Lung (tissue), 11 donors: ENCODE measurements at regions not wholly inside any gene's neighbourhood (a gene's known extent, or its start where the extent isn't known, plus 50 kb on each side); places are given as distances from the start of the nearest gene placed in this dataset.

Experiments
- ATAC-seq: fragments of 200-7000 bp; cut with Tn5 transposase; one replicate; pipeline ENCODE4 v1.9.1; 2020; ENCODE audit warnings: moderate number of reproducible peaks; ENCODE audit not compliant: insufficient read depth, low FRiP score
- DNase-seq, 3 donors: peaks; one replicate each; pipeline ENCODE4 v3.0.0-alpha.2; 2013 to 2017
- H3K27ac ChIP-seq, 2 donors: one replicate each; pipeline ENCODE4 v1.5.1; 2013; ENCODE audit warnings: mild to moderate bottlenecking in 2 of 2, moderate library complexity in 2 of 2, control low read depth in 1 of 2, inconsistent platforms in 1 of 2, low read depth in 1 of 2, low read length in 1 of 2
- H3K27me3 ChIP-seq, 3 donors: one replicate each; pipeline ENCODE4 v1.5.1; 2013; ENCODE audit warnings: low read length in 2 of 3; ENCODE audit not compliant: control insufficient read depth in 3 of 3, insufficient read depth in 3 of 3
- H3K36me3 ChIP-seq, 4 donors: one replicate each; pipeline ENCODE4 v1.5.1; 2013; ENCODE audit warnings: low read length in 4 of 4, mild to moderate bottlenecking in 1 of 4, moderate library complexity in 1 of 4; ENCODE audit not compliant: control insufficient read depth in 4 of 4, insufficient read depth in 4 of 4
- H3K4me1 ChIP-seq, 5 donors: one replicate each; pipeline ENCODE4 v1.5.1; 2013; ENCODE audit warnings: low read length in 5 of 5, mild to moderate bottlenecking in 2 of 5, moderate library complexity in 1 of 5; ENCODE audit not compliant: control insufficient read depth in 5 of 5, insufficient read depth in 5 of 5
- H3K4me3 ChIP-seq: one replicate; pipeline ENCODE4 v1.5.1; 2013; ENCODE audit warnings: mild to moderate bottlenecking, control low read depth, moderate library complexity
- H3K9ac ChIP-seq, 2 donors: one replicate each; pipeline ENCODE4 v1.5.1; 2013; ENCODE audit warnings: low read length in 2 of 2, control low read depth in 1 of 2; ENCODE audit not compliant: insufficient read depth in 1 of 2
- H3K9me3 ChIP-seq, 4 donors: one replicate each; pipeline ENCODE4 v1.5.1; 2013; ENCODE audit warnings: low read length in 3 of 4, mild to moderate bottlenecking in 1 of 4, moderate library complexity in 1 of 4; ENCODE audit not compliant: control insufficient read depth in 4 of 4, insufficient read depth in 3 of 4
- CTCF ChIP-seq: IDR thresholded peaks from 2 replicates; pipeline ENCODE4 v1.5.1; 2012; ENCODE audit warnings: mild to moderate bottlenecking; ENCODE audit errors: control extremely low read depth, extremely low read depth
- WGBS, 2 donors: extraction: QIAGEN DNeasy Blood & Tissue Kit; methylation state at CpG; one replicate each; pipeline ENCODE4 v1.1.7; 2013; 5-methylcytosine and 5-hydroxymethylcytosine counted together
- donor health status: control.
- donor health status: control.
- donor health status: Bipolar disorder and iron deficiency.
- donor health status: healthy.
- donor health status: DM: yes; HTN: yes; CAD: no.

- Histone ChIP-seq H3K4me1 (peaks cover 0 to 54% (median 22%) of the 10 kb centered on the region in 5 donors), H3K27me3 (no peaks in the 10 kb centered on the region), H3K9ac (no peak overlapping the region), H3K9me3 (no peaks in the 10 kb centered on the region), H3K36me3 (peaks cover 0 to 4% (median 0%) of the 10 kb centered on the region in 4 donors), H3K27ac (no peak overlapping the region), H3K4me3 (no peak overlapping the region)
- DNase-seq (no peak), ATAC-seq (no peak)
- WGBS, 2 donors, result 51 to 64% methylated on average over 2 of the region's 2 CpGs
- TF ChIP-seq CTCF, result no peak
Measured at GRCh38 chr4:20447103-20447502, 195.4 kb downstream of the SLIT2 start.

- 79 to 85% methylated on average over 2 of the region's 2 CpGs for WGBS, 2 donors
- DNase-seq, result no peak
- ATAC-seq, result no peak
- H3K4me3 ChIP-seq, result no peak overlapping the region
- H3K9me3 ChIP-seq, result no peaks in the 10 kb centered on the region
- H3K9ac ChIP-seq, result no peak overlapping the region
- H3K27ac ChIP-seq, result no peak overlapping the region
- no peak for TF ChIP-seq CTCF
- H3K4me1 ChIP-seq, result peaks cover 0 to 11% (median 0%) of the 10 kb centered on the region in 5 donors
- no peaks in the 10 kb centered on the region for H3K27me3 ChIP-seq
- H3K36me3 ChIP-seq, result peaks cover 0 to 4% (median 0%) of the 10 kb centered on the region in 4 donors
Measured at GRCh38 chr4:20451986-20452385, 200.3 kb downstream of the SLIT2 start.

GRCh38 chr4:20454515-20454914, 202.8 kb downstream of the SLIT2 start:
- Histone ChIP-seq H3K27me3 (no peaks in the 10 kb centered on the region), H3K9me3 (no peaks in the 10 kb centered on the region), H3K27ac (no peak overlapping the region), H3K9ac (no peak overlapping the region), H3K4me3 (no peak overlapping the region), H3K36me3 (peaks cover 0 to 4% (median 0%) of the 10 kb centered on the region in 4 donors), H3K4me1 (peaks cover 0 to 8% (median 0%) of the 10 kb centered on the region in 5 donors)
- TF ChIP-seq CTCF, result no peak
- WGBS, 2 donors, result 89 to 90% methylated on average over 2 of the region's 2 CpGs
- DNase-seq (no peak), ATAC-seq (no peak)

GRCh38 chr4:20456407-20456806, 204.7 kb downstream of the SLIT2 start:
- H3K9me3 ChIP-seq, result no peaks in the 10 kb centered on the region
- peaks cover 0 to 8% (median 0%) of the 10 kb centered on the region in 5 donors for H3K4me1 ChIP-seq
- H3K4me3 ChIP-seq, result no peak overlapping the region
- TF ChIP-seq CTCF, result no peak
- H3K36me3 ChIP-seq, result no peaks in the 10 kb centered on the region
- no peaks in the 10 kb centered on the region for H3K27me3 ChIP-seq
- ATAC-seq (no peak), DNase-seq (no peak)
- H3K27ac ChIP-seq, result no peak overlapping the region
- H3K9ac ChIP-seq, result no peak overlapping the region
